GM10266 (cell line): ENCODE measurements at regions not wholly inside any gene's neighbourhood (a gene's known extent, or its start where the extent isn't known, plus 50 kb on each side); places are given as distances from the start of the nearest gene placed in this dataset.

ENCODE experiments used
- DNase-seq: peaks from one replicate; pipeline ENCODE4 v3.0.0; 2012; ENCODE audit errors: extremely low spot score
- TF ChIP-seq, protein P1 (sequence below): IDR thresholded peaks from 2 replicates; pipeline ENCODE4 v1.5.1; 2012; ENCODE audit warnings: mild to moderate bottlenecking, low read depth; ENCODE audit not compliant: control insufficient read depth, insufficient read depth; ENCODE audit errors: missing control alignments

DNA sequence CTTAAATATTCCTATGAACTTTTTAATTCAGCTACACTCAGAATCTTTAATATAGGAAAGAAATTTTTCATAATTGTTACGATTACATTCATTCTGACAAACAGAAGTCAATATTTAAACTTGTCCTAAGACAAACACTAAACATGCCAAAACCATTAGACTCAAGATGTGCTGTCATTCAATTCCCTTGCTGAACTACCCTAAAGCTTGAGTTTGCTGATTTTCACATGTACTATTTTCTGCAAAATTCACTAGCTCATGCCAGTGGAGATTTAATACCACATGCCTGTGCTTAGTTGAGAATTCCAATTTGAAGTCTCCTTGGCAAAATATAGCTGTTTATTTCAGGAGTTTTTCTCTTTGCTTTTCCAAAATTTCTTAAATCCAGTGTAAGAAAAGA lies 448.0 kb downstream of the COL12A1 start:
- TF ChIP-seq, protein P1, sequence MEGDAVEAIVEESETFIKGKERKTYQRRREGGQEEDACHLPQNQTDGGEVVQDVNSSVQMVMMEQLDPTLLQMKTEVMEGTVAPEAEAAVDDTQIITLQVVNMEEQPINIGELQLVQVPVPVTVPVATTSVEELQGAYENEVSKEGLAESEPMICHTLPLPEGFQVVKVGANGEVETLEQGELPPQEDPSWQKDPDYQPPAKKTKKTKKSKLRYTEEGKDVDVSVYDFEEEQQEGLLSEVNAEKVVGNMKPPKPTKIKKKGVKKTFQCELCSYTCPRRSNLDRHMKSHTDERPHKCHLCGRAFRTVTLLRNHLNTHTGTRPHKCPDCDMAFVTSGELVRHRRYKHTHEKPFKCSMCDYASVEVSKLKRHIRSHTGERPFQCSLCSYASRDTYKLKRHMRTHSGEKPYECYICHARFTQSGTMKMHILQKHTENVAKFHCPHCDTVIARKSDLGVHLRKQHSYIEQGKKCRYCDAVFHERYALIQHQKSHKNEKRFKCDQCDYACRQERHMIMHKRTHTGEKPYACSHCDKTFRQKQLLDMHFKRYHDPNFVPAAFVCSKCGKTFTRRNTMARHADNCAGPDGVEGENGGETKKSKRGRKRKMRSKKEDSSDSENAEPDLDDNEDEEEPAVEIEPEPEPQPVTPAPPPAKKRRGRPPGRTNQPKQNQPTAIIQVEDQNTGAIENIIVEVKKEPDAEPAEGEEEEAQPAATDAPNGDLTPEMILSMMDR = no peak
- DNase-seq = no peak

DNA sequence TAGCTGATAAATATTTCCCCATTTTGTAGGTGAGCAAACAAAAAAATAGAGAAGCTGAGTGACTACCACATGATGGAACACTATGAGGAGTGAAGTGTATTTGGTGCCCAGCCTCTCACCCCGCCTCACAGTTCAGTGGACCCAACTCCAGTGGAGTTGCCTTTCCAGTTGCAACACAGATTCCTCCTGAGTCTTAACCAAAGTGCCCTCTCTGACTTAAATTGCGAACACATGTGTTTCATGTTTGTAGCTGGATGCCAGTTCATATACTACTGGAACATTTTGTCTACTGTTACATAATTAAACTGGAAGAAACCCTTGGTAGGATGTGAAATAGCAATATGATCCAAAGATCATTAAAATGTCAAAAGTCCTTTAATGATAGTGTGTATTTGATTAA lies 448.9 kb downstream of the COL12A1 start:
- DNase-seq = no peak

DNA sequence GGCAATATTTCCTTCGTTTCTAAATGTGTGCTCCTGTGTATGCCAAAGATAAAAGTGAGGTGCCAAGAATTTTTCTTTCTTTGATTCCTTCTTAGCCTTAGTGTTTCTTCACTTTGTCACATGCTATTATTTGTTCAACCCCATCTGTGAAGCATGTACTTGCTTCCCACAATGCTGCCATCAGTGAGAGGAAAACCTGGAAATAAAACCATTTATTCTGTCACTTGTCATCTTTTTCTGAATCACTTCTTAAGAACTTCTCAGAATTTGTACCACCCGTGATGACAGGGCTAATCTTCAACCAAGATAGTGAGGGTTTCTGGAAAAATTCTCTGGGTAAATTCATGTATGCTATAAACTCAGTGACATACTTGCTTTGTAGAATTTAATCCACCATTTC lies 450.1 kb downstream of the COL12A1 start:
- DNase-seq = no peak
- TF ChIP-seq, protein P1 = no peak

More for the DNA sequence above, 448.9 kb downstream of the COL12A1 start:
- TF ChIP-seq, protein P1 = no peak

DNA sequence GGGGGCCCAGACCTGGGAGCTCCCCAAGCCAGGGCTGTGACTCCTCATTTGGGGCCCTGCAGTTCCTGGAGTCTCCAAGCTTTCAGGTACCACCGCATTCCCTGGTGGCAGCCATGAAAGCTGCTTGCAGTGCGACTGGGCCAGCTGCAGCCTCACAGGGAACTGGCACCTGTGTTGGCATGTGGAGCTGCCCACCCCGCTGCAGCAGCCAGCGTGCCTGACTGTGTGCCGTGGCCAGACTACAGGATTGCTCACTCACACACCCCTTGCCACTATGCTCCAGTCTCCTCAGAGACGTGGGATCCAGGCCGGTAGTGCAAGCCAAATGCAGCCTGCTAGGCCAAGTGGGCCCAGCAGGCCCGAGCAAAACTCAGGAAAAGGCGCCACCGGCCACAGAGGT lies 450.7 kb downstream of the COL12A1 start:
- no peak for DNase-seq
- TF ChIP-seq, protein P1 = no peak

DNA sequence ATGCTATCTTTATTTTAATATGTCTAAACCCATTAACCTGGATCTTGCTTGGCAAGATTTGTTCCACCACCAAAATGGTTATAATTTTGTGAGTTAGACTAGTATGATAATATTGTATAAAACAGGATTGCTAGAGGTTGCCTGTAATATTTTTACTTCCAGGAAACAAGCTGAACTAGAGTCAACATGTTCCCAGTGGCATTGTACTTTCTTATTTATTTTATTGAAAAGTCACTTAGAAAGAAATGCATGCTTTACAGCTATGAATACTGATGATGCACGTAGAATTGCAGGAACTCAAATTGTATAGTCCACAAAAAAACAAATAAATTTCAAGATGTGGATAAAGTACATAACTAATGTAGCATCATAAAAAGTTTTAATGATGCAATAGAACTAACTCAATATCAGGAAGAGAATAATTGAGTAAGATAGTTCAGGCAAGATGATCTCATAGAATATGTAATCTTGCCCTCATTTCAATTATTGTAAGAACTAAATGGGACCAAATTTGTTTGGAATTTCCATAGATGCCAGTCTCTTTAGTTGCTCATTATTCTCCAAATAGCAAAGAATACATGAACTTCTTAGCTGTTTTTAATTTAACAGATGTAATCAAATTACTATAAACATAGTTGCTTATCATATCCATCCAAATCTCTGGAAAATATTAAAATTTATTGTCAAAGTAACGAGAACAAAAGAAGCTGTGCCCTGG lies 451.8 kb downstream of the COL12A1 start:
- TF ChIP-seq, protein P1 = no peak
- no peak for DNase-seq

DNA sequence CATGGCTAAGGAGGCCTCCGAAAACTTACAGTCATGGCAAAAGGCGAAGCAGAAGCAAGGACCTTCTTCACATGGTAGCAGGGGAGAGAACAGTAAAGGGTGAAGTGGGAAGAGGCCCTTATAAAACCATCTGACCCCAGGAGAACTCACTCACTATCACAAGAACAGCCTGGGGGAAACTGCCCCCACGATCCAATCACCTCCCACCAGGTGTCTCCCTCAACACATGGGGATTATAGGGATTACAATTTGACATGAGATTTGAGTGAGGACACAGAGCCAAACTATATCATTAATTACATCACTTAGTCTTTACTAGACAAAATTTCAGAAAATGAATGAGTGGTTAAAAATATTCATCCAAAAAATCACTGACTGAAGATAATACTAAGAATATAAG lies 453.6 kb downstream of the COL12A1 start:
- no peak for DNase-seq

DNA sequence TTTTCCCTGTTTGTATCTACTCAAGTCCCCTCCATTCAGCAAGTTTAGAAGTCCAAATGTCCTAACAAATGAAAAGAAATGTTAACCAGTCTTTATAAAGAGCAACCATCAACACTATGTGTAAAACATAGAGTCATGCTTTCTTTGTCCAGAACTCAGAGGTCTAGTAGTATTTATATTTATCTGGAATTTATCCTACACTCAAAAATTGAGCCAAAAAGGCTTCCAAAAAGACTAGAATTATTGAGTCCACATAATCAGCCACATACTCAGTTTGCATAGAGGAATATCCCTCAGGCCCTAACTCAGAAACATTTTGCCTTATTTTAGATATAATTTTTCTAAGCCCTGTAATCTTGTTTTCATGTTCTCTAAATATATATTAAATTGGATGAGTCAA lies 455.0 kb downstream of the COL12A1 start:
- TF ChIP-seq, protein P1 = no peak
- no peak for DNase-seq

More for the DNA sequence above, 453.6 kb downstream of the COL12A1 start:
- TF ChIP-seq, protein P1 = no peak
